SK-N-SH (cell line): ENCODE measurements at regions not wholly inside any gene's neighbourhood (a gene's known extent, or its start where the extent isn't known, plus 50 kb on each side); places are given as distances from the start of the nearest gene placed in this dataset.

Source experiments
- CTCF ChIA-PET: fragments of 300-600, 350-600 bp; formaldehyde crosslinking; extraction: SDS; loops from one replicate; lab custom pipeline; 2021; lab: Yijun Ruan, JAX
- POLR2A ChIA-PET: fragments of 350-600 bp; sonication (Branson Sonifier 250); formaldehyde crosslinking; extraction: SDS; loops from one replicate; lab custom pipeline; 2020; ENCODE audit warnings: antibody characterized with exemption, inconsistent platforms; lab: Yijun Ruan, JAX
- DNase-seq: peaks from one replicate; pipeline ENCODE4 v3.0.0; 2012
- H2AFZ ChIP-seq: fragments of 200-600 bp; sonication (generic); 2 replicates; pipeline ENCODE4 v1.8.1; 2016; ENCODE audit warnings: antibody characterized with exemption, mild to moderate bottlenecking, low read depth
- H3F3A ChIP-seq: fragments of 200-600 bp; sonication (generic); replicated peaks from 2 replicates; pipeline ENCODE3; 2016; ENCODE audit warnings: antibody characterized with exemption, mild to moderate bottlenecking; ENCODE audit not compliant: insufficient read depth
- H3K27ac ChIP-seq, 2 experiments: fragments of 200-500 bp in 1 of 2; fragments of 200-600 bp in 1 of 2; sonication (Bioruptor generic) in 1 of 2; sonication (generic), shearing (Covaris generic) in 1 of 2; 2 replicates each; pipeline versions ENCODE4 v1.5.1 to v1.6.1; 2014 to 2016; ENCODE audit warnings: low read depth in 2 of 2, inconsistent platforms in 1 of 2, low read length in 1 of 2, mild to moderate bottlenecking in 1 of 2, mixed read lengths in 1 of 2
- H3K27me3 ChIP-seq: fragments of 200-600 bp; sonication (generic), shearing (Covaris generic); 2 replicates; pipeline ENCODE4 v1.6.1; 2016; ENCODE audit warnings: mixed run types; ENCODE audit not compliant: insufficient read depth
- H3K36me3 ChIP-seq, 2 experiments: fragments of 200-500 bp in 1 of 2; fragments of 200-600 bp in 1 of 2; sonication (Bioruptor generic) in 1 of 2; sonication (generic) in 1 of 2; replicated peaks in 1 of 2; 2 replicates each; pipeline versions ENCODE3 to v1.5.1; 2014 to 2016; ENCODE audit warnings: low read length in 1 of 2, mild to moderate bottlenecking in 1 of 2; ENCODE audit not compliant: insufficient read depth in 2 of 2, control insufficient read depth in 1 of 2
- H3K4me1 ChIP-seq, 2 experiments: fragments of 200-500 bp in 1 of 2; fragments of 200-600 bp in 1 of 2; sonication (Bioruptor generic) in 1 of 2; sonication (generic), shearing (Covaris generic) in 1 of 2; 2 replicates each; pipeline versions ENCODE4 v1.5.1 to v1.6.1; 2014 to 2016; ENCODE audit warnings: low read depth in 1 of 2, low read length in 1 of 2, mixed run types in 1 of 2; ENCODE audit not compliant: insufficient read depth in 2 of 2, control insufficient read depth in 1 of 2
- H3K4me2 ChIP-seq: fragments of 200-600 bp; sonication (generic), shearing (Covaris generic); 2 replicates; pipeline ENCODE4 v1.6.1; 2017; ENCODE audit warnings: mixed run types
- H3K4me3 ChIP-seq, 2 experiments: fragments of 200-500 bp in 1 of 2; fragments of 200-600 bp in 1 of 2; sonication (Bioruptor generic) in 1 of 2; sonication (generic), shearing (Covaris generic) in 1 of 2; 2 replicates each; pipeline versions ENCODE4 v1.5.1 to v1.8.1; 2014 to 2016; ENCODE audit warnings: low read depth in 2 of 2, inconsistent platforms in 1 of 2, low read length in 1 of 2, mild to moderate bottlenecking in 1 of 2, mixed read lengths in 1 of 2, moderate library complexity in 1 of 2
- H3K79me2 ChIP-seq: fragments of 200-600 bp; sonication (generic); 2 replicates; pipeline ENCODE4 v1.8.1; 2017; ENCODE audit warnings: mild to moderate bottlenecking; ENCODE audit not compliant: insufficient read depth
- H3K9ac ChIP-seq: fragments of 200-600 bp; sonication (generic); 2 replicates; pipeline ENCODE4 v1.6.1; 2017; ENCODE audit warnings: mixed run types
- H3K9me2 ChIP-seq: fragments of 200-600 bp; sonication (generic); 2 replicates; pipeline ENCODE4 v1.6.1; 2017; ENCODE audit warnings: mixed run types
- H3K9me3 ChIP-seq: fragments of 200-600 bp; sonication (generic); 2 replicates; pipeline ENCODE4 v1.6.1; 2017; ENCODE audit warnings: mixed run types, mild to moderate bottlenecking, moderate library complexity
- H4K20me1 ChIP-seq: fragments of 200-600 bp; sonication (generic); 2 replicates; pipeline ENCODE4 v1.6.1; 2017; ENCODE audit warnings: mild to moderate bottlenecking, mixed run types; ENCODE audit not compliant: insufficient read depth
- ELF1 ChIP-seq: IDR thresholded peaks from 2 replicates; pipeline ENCODE4 v1.4.0; 2012
- FOSL2 ChIP-seq: IDR thresholded peaks from 2 replicates; pipeline ENCODE4 v1.4.0; 2012; ENCODE audit warnings: low read depth, mild to moderate bottlenecking, moderate library complexity, borderline replicate concordance
- MXI1 ChIP-seq: IDR thresholded peaks from 2 replicates; pipeline ENCODE4 v1.6.1; 2012; ENCODE audit warnings: mild to moderate bottlenecking, low read depth, low read length, improper control_type of control experiment
- NFIC ChIP-seq: IDR thresholded peaks from 2 replicates; pipeline ENCODE4 v1.4.0; 2012; ENCODE audit warnings: borderline replicate concordance
- RFX5 ChIP-seq: IDR thresholded peaks from 2 replicates; pipeline ENCODE4 v1.6.1; 2012; ENCODE audit warnings: mild to moderate bottlenecking, improper control_type of control experiment, low read length
- SIN3A ChIP-seq: IDR thresholded peaks from 2 replicates; pipeline ENCODE4 v1.6.1; 2012; ENCODE audit warnings: low read depth, mild to moderate bottlenecking, low read length, moderate library complexity, borderline replicate concordance
- SMC3 ChIP-seq: IDR thresholded peaks from 2 replicates; pipeline ENCODE4 v1.6.1; 2012; ENCODE audit warnings: low read depth, low read length, improper control_type of control experiment
- TEAD4 ChIP-seq: IDR thresholded peaks from 2 replicates; pipeline ENCODE4 v1.4.0; 2012; ENCODE audit warnings: mild to moderate bottlenecking, borderline replicate concordance; ENCODE audit not compliant: insufficient read depth
- WGBS: methylation state at CpG from one replicate; pipeline ENCODE4 v1.1.6; 2017; ENCODE audit warnings: low lambda C conversion rate; 5-methylcytosine and 5-hydroxymethylcytosine counted together
- TF ChIP-seq, protein P1 (sequence below): IDR thresholded peaks from 2 replicates; pipeline ENCODE4 v1.4.0; 2012; ENCODE audit warnings: low read depth, borderline replicate concordance
- TF ChIP-seq, protein P2 (sequence below): IDR thresholded peaks from 2 replicates; pipeline ENCODE4; 2012

DNA sequence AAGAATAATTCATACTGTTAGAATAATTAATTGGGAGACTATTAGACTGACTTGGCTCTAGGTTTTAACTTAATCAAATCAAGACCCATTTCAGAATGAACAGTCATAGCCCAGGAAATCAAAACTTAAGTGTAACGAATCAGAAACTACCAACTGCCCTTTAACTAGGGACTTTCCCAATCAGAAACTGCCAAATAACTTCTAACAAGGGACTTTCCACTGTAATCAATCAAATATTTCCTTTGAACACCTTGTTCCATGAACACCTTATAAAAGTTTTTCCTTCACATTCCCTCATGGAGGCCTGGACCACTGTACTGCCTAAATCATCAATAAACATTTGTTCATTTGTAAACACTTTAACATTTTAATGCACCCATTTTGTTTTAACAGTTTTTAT is 1054.7 kb upstream of the TMPRSS15 start:
- Histone ChIP-seq H2AFZ (no peak overlapping the region), H3K9me2 (no peaks in the 10 kb centered on the region), H3K79me2 (no peaks in the 10 kb centered on the region), H3K9ac (no peak overlapping the region), H4K20me1 (no peaks in the 10 kb centered on the region), H3K9me3 (no peaks in the 10 kb centered on the region), H3K27me3 (no peaks in the 10 kb centered on the region), H3K4me3 (no peak overlapping the region), H3K27ac (no peak overlapping the region), H3K4me1 (no peaks in the 10 kb centered on the region), H3K4me2 (no peak overlapping the region), H3F3A (no peaks in the 10 kb centered on the region), H3K36me3 (no peaks in the 10 kb centered on the region)
- no peak for DNase-seq
- WGBS = 11% methylated on average over 1 of the region's 1 CpG
- TF ChIP-seq MXI1 = no peak
- ChIA-PET CTCF (interaction anchor here (1.2 kb wide), 1 partner anchor 14 kb away, joined by 3 read pairs; no protein-coding TSS in a partner anchor), POLR2A (no interaction called here)

DNA sequence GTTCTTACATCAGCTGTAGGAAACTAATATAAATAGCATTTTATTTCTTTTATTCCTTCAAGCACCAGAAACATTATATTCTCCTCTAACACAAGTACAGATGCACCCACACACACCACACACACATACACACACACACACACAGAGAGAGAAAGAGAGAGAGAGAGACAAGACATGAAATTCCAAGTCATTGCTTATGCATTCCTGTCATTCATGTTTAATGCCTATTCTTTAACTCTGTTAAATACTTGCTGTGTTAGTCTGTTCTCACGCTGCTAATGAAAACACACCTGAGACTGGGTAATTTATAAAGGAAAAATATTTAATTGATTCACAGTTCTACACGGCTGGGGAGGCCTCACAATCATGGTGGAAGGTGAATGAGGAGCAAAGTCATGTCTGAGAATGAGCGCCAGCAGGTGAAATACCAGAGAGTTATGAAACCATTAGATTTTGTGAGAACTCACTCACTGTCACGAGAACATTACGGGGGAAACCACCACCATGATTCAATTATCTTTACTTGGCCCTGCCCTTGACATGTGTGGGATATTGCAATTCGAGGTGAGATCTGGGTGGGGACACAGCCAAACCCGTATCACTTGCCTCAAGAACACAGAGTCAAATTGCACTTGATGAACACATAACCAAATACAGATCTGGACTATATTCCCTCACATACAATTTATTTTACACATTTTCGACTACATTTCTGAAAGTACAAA is 1058.1 kb upstream of the TMPRSS15 start:
- Histone ChIP-seq H3F3A (no peaks in the 10 kb centered on the region), H3K9me3 (no peaks in the 10 kb centered on the region), H3K4me1 (no peaks in the 10 kb centered on the region), H3K36me3 (no peaks in the 10 kb centered on the region), H2AFZ (no peak overlapping the region), H4K20me1 (no peaks in the 10 kb centered on the region), H3K27me3 (no peaks in the 10 kb centered on the region), H3K4me2 (no peak overlapping the region), H3K27ac (no peak overlapping the region), H3K9me2 (no peaks in the 10 kb centered on the region), H3K9ac (no peak overlapping the region), H3K4me3 (no peak overlapping the region), H3K79me2 (no peaks in the 10 kb centered on the region)
- ChIA-PET POLR2A (no interaction called here), CTCF (no interaction called here)
- DNase-seq = no peak
- WGBS = 12% methylated on average over 8 of the region's 8 CpGs
- TF ChIP-seq SMC3 (no peak), FOSL2 (no peak), RFX5 (no peak), NFIC (no peak), MXI1 (no peak), ELF1 (no peak), TEAD4 (no peak), SIN3A (no peak)
- TF ChIP-seq, protein P1, sequence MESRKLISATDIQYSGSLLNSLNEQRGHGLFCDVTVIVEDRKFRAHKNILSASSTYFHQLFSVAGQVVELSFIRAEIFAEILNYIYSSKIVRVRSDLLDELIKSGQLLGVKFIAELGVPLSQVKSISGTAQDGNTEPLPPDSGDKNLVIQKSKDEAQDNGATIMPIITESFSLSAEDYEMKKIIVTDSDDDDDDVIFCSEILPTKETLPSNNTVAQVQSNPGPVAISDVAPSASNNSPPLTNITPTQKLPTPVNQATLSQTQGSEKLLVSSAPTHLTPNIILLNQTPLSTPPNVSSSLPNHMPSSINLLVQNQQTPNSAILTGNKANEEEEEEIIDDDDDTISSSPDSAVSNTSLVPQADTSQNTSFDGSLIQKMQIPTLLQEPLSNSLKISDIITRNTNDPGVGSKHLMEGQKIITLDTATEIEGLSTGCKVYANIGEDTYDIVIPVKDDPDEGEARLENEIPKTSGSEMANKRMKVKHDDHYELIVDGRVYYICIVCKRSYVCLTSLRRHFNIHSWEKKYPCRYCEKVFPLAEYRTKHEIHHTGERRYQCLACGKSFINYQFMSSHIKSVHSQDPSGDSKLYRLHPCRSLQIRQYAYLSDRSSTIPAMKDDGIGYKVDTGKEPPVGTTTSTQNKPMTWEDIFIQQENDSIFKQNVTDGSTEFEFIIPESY = no peak
- TF ChIP-seq, protein P2, sequence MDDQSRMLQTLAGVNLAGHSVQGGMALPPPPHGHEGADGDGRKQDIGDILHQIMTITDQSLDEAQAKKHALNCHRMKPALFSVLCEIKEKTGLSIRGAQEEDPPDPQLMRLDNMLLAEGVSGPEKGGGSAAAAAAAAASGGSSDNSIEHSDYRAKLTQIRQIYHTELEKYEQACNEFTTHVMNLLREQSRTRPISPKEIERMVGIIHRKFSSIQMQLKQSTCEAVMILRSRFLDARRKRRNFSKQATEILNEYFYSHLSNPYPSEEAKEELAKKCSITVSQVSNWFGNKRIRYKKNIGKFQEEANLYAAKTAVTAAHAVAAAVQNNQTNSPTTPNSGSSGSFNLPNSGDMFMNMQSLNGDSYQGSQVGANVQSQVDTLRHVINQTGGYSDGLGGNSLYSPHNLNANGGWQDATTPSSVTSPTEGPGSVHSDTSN = no peak
